Tibial nerve (tissue), 4 donors: ENCODE measurements at regions not wholly inside any gene's neighbourhood (a gene's known extent, or its start where the extent isn't known, plus 50 kb on each side); places are given as distances from the start of the nearest gene placed in this dataset.

ENCODE experiments used
- DNase-seq, 2 donors: peaks; one replicate each; pipeline ENCODE4 v3.0.0-alpha.2; 2019; ENCODE audit warnings: low spot score in 2 of 2
- H3K27ac ChIP-seq, 4 donors: fragments of 200-600 bp; sonication (generic) in 3 of 4; one replicate each; pipeline ENCODE4 v1.5.1; 2017 to 2019; ENCODE audit warnings: mild to moderate bottlenecking in 1 of 4
- H3K27me3 ChIP-seq, 2 donors: fragments of 200-600 bp; sonication (generic) in 1 of 2; one replicate each; pipeline versions ENCODE4 v1.5.1 to v1.6.0; 2017 to 2019
- H3K36me3 ChIP-seq, 3 donors: fragments of 200-600 bp; sonication (generic); one replicate each; pipeline ENCODE4 v1.5.1; 2018 to 2019
- H3K4me1 ChIP-seq, 4 donors: fragments of 200-600 bp; sonication (generic) in 3 of 4; one replicate each; pipeline ENCODE4 v1.5.1; 2017 to 2019
- H3K4me3 ChIP-seq, 4 donors: fragments of 200-600 bp; sonication (generic) in 3 of 4; one replicate each; pipeline ENCODE4 v1.5.1; 2017 to 2019; ENCODE audit warnings: mild to moderate bottlenecking in 1 of 4, moderate library complexity in 1 of 4
- H3K9me3 ChIP-seq, 4 donors: fragments of 200-600 bp; sonication (generic) in 3 of 4; one replicate each; pipeline ENCODE4 v1.5.1; 2017 to 2019
- EP300 ChIP-seq, 2 donors: sonication (generic); formaldehyde crosslinking; IDR thresholded peaks; one replicate each; pipeline ENCODE4 v1.6.1; 2017; ENCODE audit warnings: antibody characterized with exemption in 2 of 2, mild to moderate bottlenecking in 1 of 2
- POLR2A ChIP-seq, 2 donors: fragments of 450-650 bp; IDR thresholded peaks; one replicate each; pipeline ENCODE4 v1.6.1; 2017; ENCODE audit warnings: antibody characterized with exemption in 2 of 2, mild to moderate bottlenecking in 2 of 2, moderate library complexity in 2 of 2
- WGBS, 2 donors: methylation state at CpG; one replicate each; pipeline ENCODE4 v1.1.5; 2018; 5-methylcytosine and 5-hydroxymethylcytosine counted together
- TF ChIP-seq, protein P1 (sequence below), 5 experiments: fragments of 200-600 bp in 3 of 5; fragments of 450-650 bp in 2 of 5; sonication (generic) in 3 of 5; IDR thresholded peaks; one replicate each; pipeline ENCODE4 v1.5.1; 2016 to 2019; ENCODE audit warnings: antibody characterized with exemption in 5 of 5, mild to moderate bottlenecking in 3 of 5, moderate library complexity in 2 of 5

GRCh38 chr10:2208106-2208505 is 470.8 kb upstream of the ADARB2 start:
- Histone ChIP-seq H3K27me3 (no peaks in the 10 kb centered on the region), H3K9me3 (no peaks in the 10 kb centered on the region), H3K36me3 (no peaks in the 10 kb centered on the region), H3K27ac (no peak overlapping the region), H3K4me1 (no peaks in the 10 kb centered on the region), H3K4me3 (no peak overlapping the region)
- DNase-seq: no peak
- 79 to 81% methylated on average over 7 of the region's 7 CpGs for WGBS, 2 donors
- TF ChIP-seq POLR2A (IDR thresholded peaks at IDR 0.05): no peak
- TF ChIP-seq, protein P1, sequence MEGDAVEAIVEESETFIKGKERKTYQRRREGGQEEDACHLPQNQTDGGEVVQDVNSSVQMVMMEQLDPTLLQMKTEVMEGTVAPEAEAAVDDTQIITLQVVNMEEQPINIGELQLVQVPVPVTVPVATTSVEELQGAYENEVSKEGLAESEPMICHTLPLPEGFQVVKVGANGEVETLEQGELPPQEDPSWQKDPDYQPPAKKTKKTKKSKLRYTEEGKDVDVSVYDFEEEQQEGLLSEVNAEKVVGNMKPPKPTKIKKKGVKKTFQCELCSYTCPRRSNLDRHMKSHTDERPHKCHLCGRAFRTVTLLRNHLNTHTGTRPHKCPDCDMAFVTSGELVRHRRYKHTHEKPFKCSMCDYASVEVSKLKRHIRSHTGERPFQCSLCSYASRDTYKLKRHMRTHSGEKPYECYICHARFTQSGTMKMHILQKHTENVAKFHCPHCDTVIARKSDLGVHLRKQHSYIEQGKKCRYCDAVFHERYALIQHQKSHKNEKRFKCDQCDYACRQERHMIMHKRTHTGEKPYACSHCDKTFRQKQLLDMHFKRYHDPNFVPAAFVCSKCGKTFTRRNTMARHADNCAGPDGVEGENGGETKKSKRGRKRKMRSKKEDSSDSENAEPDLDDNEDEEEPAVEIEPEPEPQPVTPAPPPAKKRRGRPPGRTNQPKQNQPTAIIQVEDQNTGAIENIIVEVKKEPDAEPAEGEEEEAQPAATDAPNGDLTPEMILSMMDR (IDR thresholded peaks at IDR 0.05): no peak
- TF ChIP-seq EP300 (IDR thresholded peaks at IDR 0.05): no peak

DNA sequence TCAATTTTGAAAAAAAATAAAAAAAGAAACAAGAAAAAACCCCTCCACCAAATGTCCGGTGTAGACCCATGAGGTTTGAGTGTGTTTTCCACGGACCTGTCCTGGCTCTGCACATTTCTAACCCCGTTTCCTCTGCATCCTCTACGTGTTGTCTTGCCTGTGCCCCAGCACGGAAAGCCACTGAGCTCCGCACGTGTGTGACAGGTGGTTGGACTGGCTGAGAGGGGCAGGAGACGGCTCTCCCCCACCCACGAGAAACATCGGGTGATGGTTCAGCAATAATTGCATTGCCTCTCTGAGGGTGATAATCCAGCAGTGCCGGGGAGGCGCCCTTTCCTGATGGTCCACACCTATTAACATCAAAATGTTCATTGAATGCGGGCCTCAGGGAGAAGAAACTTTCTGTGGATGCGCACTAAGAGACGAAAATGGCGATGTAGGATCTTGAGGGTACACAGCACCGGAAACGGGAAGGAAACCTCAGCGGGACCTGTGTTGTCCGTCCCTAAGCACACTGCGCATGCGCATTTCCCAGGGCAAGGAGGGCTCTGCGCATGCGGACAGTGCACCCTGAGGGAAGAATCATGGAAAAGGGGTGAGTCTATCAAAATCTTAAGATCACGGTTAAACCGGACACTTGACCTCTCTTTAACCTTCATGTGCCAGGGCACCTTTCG is 470.1 kb upstream of the ADARB2 start:
- Histone ChIP-seq H3K4me1 (no peaks in the 10 kb centered on the region), H3K27me3 (no peaks in the 10 kb centered on the region), H3K36me3 (no peaks in the 10 kb centered on the region), H3K4me3 (no peak overlapping the region), H3K9me3 (no peaks in the 10 kb centered on the region), H3K27ac (no peak overlapping the region)
- TF ChIP-seq, protein P1 (IDR thresholded peaks at IDR 0.05): no peak
- TF ChIP-seq EP300 (IDR thresholded peaks at IDR 0.05): no peak
- TF ChIP-seq POLR2A (IDR thresholded peaks at IDR 0.05): no peak
- 93 to 95% methylated on average over 27 of the region's 27 CpGs for WGBS, 2 donors
- DNase-seq: no peak

GRCh38 chr10:2205406-2205805 is 468.1 kb upstream of the ADARB2 start:
- Histone ChIP-seq H3K27me3 (no peaks in the 10 kb centered on the region), H3K9me3 (no peaks in the 10 kb centered on the region), H3K4me1 (no peaks in the 10 kb centered on the region), H3K4me3 (no peak overlapping the region), H3K36me3 (no peaks in the 10 kb centered on the region), H3K27ac (no peak overlapping the region)
- DNase-seq: no peak
- TF ChIP-seq POLR2A (IDR thresholded peaks at IDR 0.05) (no peak), EP300 (IDR thresholded peaks at IDR 0.05) (no peak)
- TF ChIP-seq, protein P1 (IDR thresholded peaks at IDR 0.05): no peak
- 63 to 69% methylated on average over 2 of the region's 2 CpGs for WGBS, 2 donors

DNA sequence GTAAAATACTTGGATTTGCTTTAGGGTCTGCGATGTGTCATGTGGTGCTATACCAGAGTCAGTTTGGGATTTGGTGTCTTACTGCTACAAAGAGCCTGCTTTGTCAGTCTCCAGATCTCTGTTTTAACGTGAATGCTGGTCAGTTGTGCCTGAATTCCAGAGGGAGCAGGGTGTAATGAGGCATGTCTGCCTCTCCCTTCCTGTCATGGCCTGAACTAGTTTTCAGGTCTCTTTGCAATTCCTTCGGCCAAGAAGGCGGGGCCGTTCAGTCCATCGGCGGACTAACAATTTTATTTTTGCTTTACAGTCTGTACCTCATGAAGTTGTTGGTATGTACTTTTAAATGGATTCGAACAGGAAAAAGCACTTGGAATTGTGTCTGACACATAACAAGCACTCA is 465.1 kb upstream of the ADARB2 start:
- H3K4me3 ChIP-seq: no peak overlapping the region

GRCh38 chr10:2201534-2202099 is 464.3 kb upstream of the ADARB2 start:
- H3K27me3 ChIP-seq: no peaks in the 10 kb centered on the region
- H3K27ac ChIP-seq: no peak overlapping the region
- TF ChIP-seq, protein P1 (IDR thresholded peaks at IDR 0.05): no peak
- TF ChIP-seq EP300 (IDR thresholded peaks at IDR 0.05) (no peak), POLR2A (IDR thresholded peaks at IDR 0.05) (no peak)
- H3K9me3 ChIP-seq: peaks cover 0 to 4% (median 0%) of the 10 kb centered on the region in 4 donors
- no peak for DNase-seq
- no peak overlapping the region for H3K4me3 ChIP-seq
- 85 to 91% methylated on average over 6 of the region's 6 CpGs for WGBS, 2 donors
- no peaks in the 10 kb centered on the region for H3K4me1 ChIP-seq
- H3K36me3 ChIP-seq: no peaks in the 10 kb centered on the region

More for the DNA sequence above, 465.1 kb upstream of the ADARB2 start:
- H3K36me3 ChIP-seq: no peaks in the 10 kb centered on the region
- H3K27ac ChIP-seq: no peak overlapping the region
- H3K9me3 ChIP-seq: peaks cover 0 to 4% (median 0%) of the 10 kb centered on the region in 4 donors
- DNase-seq: no peak
- 23 to 29% methylated on average over 8 of the region's 8 CpGs for WGBS, 2 donors
- H3K27me3 ChIP-seq: no peaks in the 10 kb centered on the region
- no peaks in the 10 kb centered on the region for H3K4me1 ChIP-seq
- TF ChIP-seq, protein P1 (IDR thresholded peaks at IDR 0.05): no peak
- TF ChIP-seq POLR2A (IDR thresholded peaks at IDR 0.05) (no peak), EP300 (IDR thresholded peaks at IDR 0.05) (no peak)
